ENCODE measurements at regions not wholly inside any gene's neighbourhood (a gene's known extent, or its start where the extent isn't known, plus 50 kb on each side); places are given as distances from the start of the nearest gene placed in this dataset.

GRCh38 chr2:221653182-221653581 lies 81.1 kb upstream of the EPHA4 start:
- CTCF ChIA-PET = interaction anchor here (1.5 kb wide), 1 partner anchor 79 kb away, joined by 7 read pairs; no protein-coding TSS in a partner anchor
- TF ChIP-seq POLR2AphosphoS5 (IDR thresholded peaks at IDR 0.05; ENCODE audit: low read depth, low read length) = no peak
- 0% methylated on average over 1 of the region's 1 CpG for WGBS (ENCODE audit: low lambda C conversion rate)

GRCh38 chr2:221649051-221649775 lies 77.1 kb upstream of the EPHA4 start:
- Histone ChIP-seq H3F3A (replicated peaks; ENCODE audit: insufficient read depth) (no peaks in the 10 kb centered on the region), H2AFZ (ENCODE audit: low read depth) (no peak overlapping the region), H3K4me2 (no peak overlapping the region), H3K36me3 (replicated peaks in 1 of 2; ENCODE audit: control insufficient read depth in 1 of 2, insufficient read depth in 2 of 2, low read length in 1 of 2) (no peaks in the 10 kb centered on the region), H3K4me1 (ENCODE audit: control insufficient read depth in 1 of 2, insufficient read depth in 2 of 2, low read depth in 1 of 2, low read length in 1 of 2) (no peaks in the 10 kb centered on the region), H4K20me1 (ENCODE audit: insufficient read depth) (no peaks in the 10 kb centered on the region), H3K9me2 (no peaks in the 10 kb centered on the region), H3K27ac (ENCODE audit: low read depth in 2 of 2, low read length in 1 of 2) (no peak overlapping the region), H3K9me3 (no peaks in the 10 kb centered on the region), H3K79me2 (ENCODE audit: insufficient read depth) (no peaks in the 10 kb centered on the region), H3K27me3 (ENCODE audit: insufficient read depth) (no peaks in the 10 kb centered on the region), H3K4me3 (ENCODE audit: low read depth in 2 of 2, low read length in 1 of 2) (no peak overlapping the region), H3K9ac (no peak overlapping the region)
- no peak for TF ChIP-seq POLR2AphosphoS5 (IDR thresholded peaks at IDR 0.05; ENCODE audit: low read depth, low read length)
- TF ChIP-seq USF2 (IDR thresholded peaks at IDR 0.05; ENCODE audit: borderline replicate concordance, low read depth, low read length) = no peak
- no peak for TF ChIP-seq GABPA (IDR thresholded peaks at IDR 0.05; ENCODE audit: low read depth)
- no peak for TF ChIP-seq RAD21 (IDR thresholded peaks at IDR 0.05; ENCODE audit: low read length)
- WGBS (ENCODE audit: low lambda C conversion rate) = 7% methylated on average over 5 of the region's 5 CpGs
- no peak for DNase-seq
- ChIA-PET CTCF (no interaction called here), POLR2A (no interaction called here)

More at GRCh38 chr2:221653182-221653581, 81.1 kb upstream of the EPHA4 start:
- DNase-seq = no peak
- no peaks in the 10 kb centered on the region for H3K4me1 ChIP-seq (ENCODE audit: control insufficient read depth in 1 of 2, insufficient read depth in 2 of 2, low read depth in 1 of 2, low read length in 1 of 2)
- no peaks in the 10 kb centered on the region for H3K9me3 ChIP-seq
- no peak overlapping the region for H3K27ac ChIP-seq (ENCODE audit: low read depth in 2 of 2, low read length in 1 of 2)
- H4K20me1 ChIP-seq (ENCODE audit: insufficient read depth) = no peaks in the 10 kb centered on the region
- H3K4me2 ChIP-seq = no peak overlapping the region
- POLR2A ChIA-PET = no interaction called here
- no peaks in the 10 kb centered on the region for H3K9me2 ChIP-seq
- no peak overlapping the region for H3K9ac ChIP-seq
- H3F3A ChIP-seq (replicated peaks; ENCODE audit: insufficient read depth) = no peaks in the 10 kb centered on the region
- no peaks in the 10 kb centered on the region for H3K79me2 ChIP-seq (ENCODE audit: insufficient read depth)
- H3K36me3 ChIP-seq (replicated peaks in 1 of 2; ENCODE audit: control insufficient read depth in 1 of 2, insufficient read depth in 2 of 2, low read length in 1 of 2) = no peaks in the 10 kb centered on the region
- no peak overlapping the region for H2AFZ ChIP-seq (ENCODE audit: low read depth)
- no peak overlapping the region for H3K4me3 ChIP-seq (ENCODE audit: low read depth in 2 of 2, low read length in 1 of 2)
- H3K27me3 ChIP-seq (ENCODE audit: insufficient read depth) = no peaks in the 10 kb centered on the region

GRCh38 chr2:221642447-221642846 lies 70.3 kb upstream of the EPHA4 start:
- Histone ChIP-seq H2AFZ (ENCODE audit: low read depth) (no peak overlapping the region), H3K4me3 (ENCODE audit: low read depth in 2 of 2, low read length in 1 of 2) (no peak overlapping the region), H3F3A (replicated peaks; ENCODE audit: insufficient read depth) (no peaks in the 10 kb centered on the region), H3K4me1 (ENCODE audit: control insufficient read depth in 1 of 2, insufficient read depth in 2 of 2, low read depth in 1 of 2, low read length in 1 of 2) (no peaks in the 10 kb centered on the region), H3K9ac (no peak overlapping the region), H3K27me3 (ENCODE audit: insufficient read depth) (no peaks in the 10 kb centered on the region), H3K9me2 (no peaks in the 10 kb centered on the region), H3K9me3 (no peaks in the 10 kb centered on the region), H3K36me3 (replicated peaks in 1 of 2; ENCODE audit: control insufficient read depth in 1 of 2, insufficient read depth in 2 of 2, low read length in 1 of 2) (no peaks in the 10 kb centered on the region), H4K20me1 (ENCODE audit: insufficient read depth) (no peaks in the 10 kb centered on the region), H3K79me2 (ENCODE audit: insufficient read depth) (no peaks in the 10 kb centered on the region), H3K4me2 (no peak overlapping the region), H3K27ac (ENCODE audit: low read depth in 2 of 2, low read length in 1 of 2) (no peak overlapping the region)
- DNase-seq = no peak
- 12% methylated on average over 3 of the region's 3 CpGs for WGBS (ENCODE audit: low lambda C conversion rate)
- CTCF ChIA-PET = no interaction called here
- POLR2A ChIA-PET = no interaction called here
- TF ChIP-seq FOSL2 (IDR thresholded peaks at IDR 0.05; ENCODE audit: borderline replicate concordance, low read depth) (no peak), POLR2AphosphoS5 (IDR thresholded peaks at IDR 0.05; ENCODE audit: low read depth, low read length) (no peak), FOXJ3 (CRISPR knock-in tag; IDR thresholded peaks at IDR 0.05) (no peak), CHD2 (IDR thresholded peaks at IDR 0.05; ENCODE audit: low read length, partially characterized antibody) (no peak), TCF12 (IDR thresholded peaks at IDR 0.05) (no peak), IRF3 (IDR thresholded peaks at IDR 0.05; ENCODE audit: low read depth, low read length) (no peak), ELF1 (IDR thresholded peaks at IDR 0.05) (no peak), RXRA (IDR thresholded peaks at IDR 0.05; ENCODE audit: borderline replicate concordance, low read depth) (no peak), RCOR1 (IDR thresholded peaks at IDR 0.05; ENCODE audit: low read length) (no peak), GABPA (IDR thresholded peaks at IDR 0.05; ENCODE audit: low read depth) (no peak)
